ENCODE measurements at regions not wholly inside any gene's neighbourhood (a gene's known extent, or its start where the extent isn't known, plus 50 kb on each side); places are given as distances from the start of the nearest gene placed in this dataset.

DNA sequence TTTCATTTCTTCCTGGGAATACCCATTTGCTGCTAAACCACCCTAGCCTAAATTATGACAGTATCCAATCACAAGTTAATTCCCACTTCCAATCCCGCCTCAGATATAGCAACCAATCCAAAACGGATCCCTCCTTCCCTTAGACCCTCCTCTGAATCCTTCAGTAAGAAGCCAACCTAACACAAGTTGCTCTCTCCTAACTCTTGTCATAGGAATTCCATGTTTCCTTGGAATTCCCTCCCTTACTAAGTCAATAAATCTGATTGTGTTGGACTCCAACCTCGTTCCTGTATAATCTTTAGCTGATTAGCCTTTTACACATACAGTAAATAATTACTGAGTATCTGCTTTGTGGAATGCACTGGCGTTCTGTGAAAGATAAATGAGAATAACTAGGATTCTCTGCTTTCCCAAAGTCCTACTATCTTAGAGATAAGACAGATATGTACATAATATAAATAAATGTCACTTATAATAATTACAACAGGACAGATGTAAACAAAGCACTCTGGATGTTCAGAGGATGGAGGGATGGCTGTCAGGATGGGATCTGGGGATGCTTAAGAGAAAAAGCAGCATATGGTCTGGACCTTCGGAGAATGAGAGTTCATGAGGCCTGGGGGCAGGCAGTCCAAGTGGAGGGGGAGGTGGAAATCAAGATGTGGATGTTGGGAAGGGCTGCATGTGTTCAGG is 185.8 kb upstream of the SOX5 start:
- H3K27me3 Mint-ChIP-seq = no peaks in the 10 kb centered on the region
- H3K27ac Mint-ChIP-seq = peak overlapping the region; percentile 49
- no peak for DNase-seq (ENCODE audit: low spot score, unreplicated experiment)
- peaks cover 22% of the 10 kb centered on the region for H3K4me1 Mint-ChIP-seq (ENCODE audit: low read depth)
- no peak overlapping the region for H3K4me3 Mint-ChIP-seq (ENCODE audit: low read depth)
- H3K9me3 Mint-ChIP-seq (ENCODE audit: low read depth) = no peaks in the 10 kb centered on the region
- no peaks in the 10 kb centered on the region for H3K36me3 Mint-ChIP-seq (ENCODE audit: insufficient read depth)
- TF ChIP-seq, protein P1, sequence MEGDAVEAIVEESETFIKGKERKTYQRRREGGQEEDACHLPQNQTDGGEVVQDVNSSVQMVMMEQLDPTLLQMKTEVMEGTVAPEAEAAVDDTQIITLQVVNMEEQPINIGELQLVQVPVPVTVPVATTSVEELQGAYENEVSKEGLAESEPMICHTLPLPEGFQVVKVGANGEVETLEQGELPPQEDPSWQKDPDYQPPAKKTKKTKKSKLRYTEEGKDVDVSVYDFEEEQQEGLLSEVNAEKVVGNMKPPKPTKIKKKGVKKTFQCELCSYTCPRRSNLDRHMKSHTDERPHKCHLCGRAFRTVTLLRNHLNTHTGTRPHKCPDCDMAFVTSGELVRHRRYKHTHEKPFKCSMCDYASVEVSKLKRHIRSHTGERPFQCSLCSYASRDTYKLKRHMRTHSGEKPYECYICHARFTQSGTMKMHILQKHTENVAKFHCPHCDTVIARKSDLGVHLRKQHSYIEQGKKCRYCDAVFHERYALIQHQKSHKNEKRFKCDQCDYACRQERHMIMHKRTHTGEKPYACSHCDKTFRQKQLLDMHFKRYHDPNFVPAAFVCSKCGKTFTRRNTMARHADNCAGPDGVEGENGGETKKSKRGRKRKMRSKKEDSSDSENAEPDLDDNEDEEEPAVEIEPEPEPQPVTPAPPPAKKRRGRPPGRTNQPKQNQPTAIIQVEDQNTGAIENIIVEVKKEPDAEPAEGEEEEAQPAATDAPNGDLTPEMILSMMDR (IDR thresholded peaks at IDR 0.05; ENCODE audit: unreplicated experiment) = no peak

- Mint-ChIP-seq H3K4me3 (ENCODE audit: low read depth) (no peak overlapping the region), H3K9me3 (ENCODE audit: low read depth) (no peaks in the 10 kb centered on the region), H3K4me1 (ENCODE audit: low read depth) (peaks cover 22% of the 10 kb centered on the region), H3K27ac (peak overlapping the region; percentile 1), H3K36me3 (ENCODE audit: insufficient read depth) (no peaks in the 10 kb centered on the region), H3K27me3 (no peaks in the 10 kb centered on the region)
- TF ChIP-seq, protein P1 (IDR thresholded peaks at IDR 0.05; ENCODE audit: unreplicated experiment) = no peak
- no peak for DNase-seq (ENCODE audit: low spot score, unreplicated experiment)
These were observed 184.6 kb upstream of the SOX5 start for GRCh38 chr12:24134092-24134491.

GRCh38 chr12:24133384-24133783 is 183.9 kb upstream of the SOX5 start:
- H3K27me3 Mint-ChIP-seq = no peaks in the 10 kb centered on the region
- H3K9me3 Mint-ChIP-seq (ENCODE audit: low read depth) = no peaks in the 10 kb centered on the region
- peak overlapping the region; percentile 87 for H3K27ac Mint-ChIP-seq
- no peak overlapping the region for H3K4me3 Mint-ChIP-seq (ENCODE audit: low read depth)
- H3K36me3 Mint-ChIP-seq (ENCODE audit: insufficient read depth) = no peaks in the 10 kb centered on the region
- TF ChIP-seq, protein P1 (IDR thresholded peaks at IDR 0.05; ENCODE audit: unreplicated experiment) = no peak
- H3K4me1 Mint-ChIP-seq (ENCODE audit: low read depth) = peaks cover 22% of the 10 kb centered on the region
- DNase-seq (ENCODE audit: low spot score, unreplicated experiment) = no peak

- Mint-ChIP-seq H3K9me3 (ENCODE audit: low read depth) (no peaks in the 10 kb centered on the region), H3K4me1 (ENCODE audit: low read depth) (peaks cover 2% of the 10 kb centered on the region), H3K27ac (peak overlapping the region; percentile 8), H3K27me3 (no peaks in the 10 kb centered on the region), H3K36me3 (ENCODE audit: insufficient read depth) (no peaks in the 10 kb centered on the region), H3K4me3 (ENCODE audit: low read depth) (no peak overlapping the region)
- TF ChIP-seq, protein P1 (IDR thresholded peaks at IDR 0.05; ENCODE audit: unreplicated experiment) = no peak
- no peak for DNase-seq (ENCODE audit: low spot score, unreplicated experiment)
These were observed 178.7 kb upstream of the SOX5 start for GRCh38 chr12:24127919-24128721.

DNA sequence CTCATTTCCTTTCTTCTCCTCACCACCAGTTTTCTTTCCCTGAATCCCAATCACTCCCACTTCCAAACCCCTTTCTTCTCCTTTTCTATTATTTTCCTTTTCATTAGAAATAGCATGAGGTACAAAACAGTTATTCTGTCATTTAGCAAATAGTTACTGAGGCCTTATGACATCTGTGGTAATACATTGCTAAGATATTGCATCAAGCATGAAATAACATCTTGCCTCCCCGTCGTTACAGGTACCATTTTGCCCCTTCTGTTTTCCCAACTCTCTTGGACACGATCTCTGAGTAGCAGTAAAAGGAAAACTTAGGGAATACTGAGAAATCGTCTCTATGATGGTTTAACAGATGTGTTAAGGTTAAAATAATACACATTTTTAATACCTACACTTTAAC is 175.8 kb upstream of the SOX5 start:
- no peak for DNase-seq (ENCODE audit: low spot score, unreplicated experiment)
- Mint-ChIP-seq H3K27ac (no peak overlapping the region), H3K4me3 (ENCODE audit: low read depth) (no peak overlapping the region), H3K27me3 (no peaks in the 10 kb centered on the region), H3K36me3 (ENCODE audit: insufficient read depth) (no peaks in the 10 kb centered on the region), H3K9me3 (ENCODE audit: low read depth) (peaks cover 7% of the 10 kb centered on the region), H3K4me1 (ENCODE audit: low read depth) (no peaks in the 10 kb centered on the region)
- TF ChIP-seq, protein P1 (IDR thresholded peaks at IDR 0.05; ENCODE audit: unreplicated experiment) = no peak
